Smooth muscle cell (in vitro differentiated cells): ENCODE measurements at regions not wholly inside any gene's neighbourhood (a gene's known extent, or its start where the extent isn't known, plus 50 kb on each side); places are given as distances from the start of the nearest gene placed in this dataset. TPM values are rescaled to one million over a fixed set of nuclear protein-coding genes. Genes with fewer than 3 reads are reported as not detected.

Experiments
- DNase-seq: peaks from one replicate; lab custom pipeline; 2025; ENCODE audit not compliant: unreplicated experiment; lab: John Stamatoyannopoulos, UW
- H2AFZ ChIP-seq: fragments of 200-600 bp; sonication (generic); 2 replicates; pipeline ENCODE4 v1.6.0; 2016; ENCODE audit warnings: antibody characterized with exemption, low read depth, mild to moderate bottlenecking
- H3F3A ChIP-seq: fragments of 200-600 bp; sonication (generic); 2 replicates; pipeline ENCODE4 v1.6.0; 2017; ENCODE audit warnings: antibody characterized with exemption, low read depth
- H3K27ac ChIP-seq: fragments of 200-600 bp; sonication (generic); 2 replicates; pipeline ENCODE4 v1.5.1; 2016; ENCODE audit warnings: low read depth, mild to moderate bottlenecking
- H3K27me3 ChIP-seq: fragments of 200-600 bp; sonication (generic); 2 replicates; pipeline ENCODE4 v1.6.1; 2016; ENCODE audit warnings: low read depth, mild to moderate bottlenecking
- H3K36me3 ChIP-seq: fragments of 200-600 bp; sonication (generic); 2 replicates; pipeline ENCODE4 v1.5.1; 2016; ENCODE audit warnings: low read depth
- H3K4me1 ChIP-seq: fragments of 200-600 bp; sonication (generic); 2 replicates; pipeline ENCODE4 v1.5.1; 2016; ENCODE audit warnings: low read depth
- H3K4me2 ChIP-seq: fragments of 200-600 bp; sonication (generic); 2 replicates; pipeline ENCODE4 v1.6.0; 2016; ENCODE audit warnings: mild to moderate bottlenecking
- H3K4me3 ChIP-seq: fragments of 200-600 bp; sonication (generic); 2 replicates; pipeline ENCODE4 v1.5.1; 2016; ENCODE audit warnings: mild to moderate bottlenecking
- H3K79me2 ChIP-seq: fragments of 200-600 bp; sonication (generic); 2 replicates; pipeline ENCODE4 v1.6.0; 2016; ENCODE audit warnings: low read depth, mild to moderate bottlenecking
- H3K9ac ChIP-seq: fragments of 200-600 bp; sonication (generic); 2 replicates; pipeline ENCODE4 v1.6.0; 2016; ENCODE audit warnings: low read depth
- H3K9me3 ChIP-seq: fragments of 200-600 bp; sonication (generic); replicated peaks from 2 replicates; pipeline ENCODE4 v1.5.1; 2016; ENCODE audit warnings: low read depth
- H4K20me1 ChIP-seq: fragments of 200-600 bp; sonication (generic); 2 replicates; pipeline ENCODE4 v1.6.0; 2016; ENCODE audit warnings: low read depth
- WGBS: methylation state at CpG from one replicate; pipeline ENCODE4 v1.1.7; 2016; ENCODE audit warnings: low lambda C conversion rate; 5-methylcytosine and 5-hydroxymethylcytosine counted together
- small RNA-seq: library from RNA; depleted of rRNA; stranded (forward); fragments of <200 nt; gene quantifications from one replicate; pipeline ENCODE3, GENCODE V24; 2014
- TF ChIP-seq, protein P1 (sequence below): fragments of 200-600 bp; sonication (generic); IDR thresholded peaks from 2 replicates; pipeline ENCODE4 v1.5.1; 2017; ENCODE audit warnings: borderline replicate concordance, mild to moderate bottlenecking, antibody characterized with exemption; ENCODE audit not compliant: insufficient read depth, poor library complexity, severe bottlenecking

GRCh38 chr2:121164042-121164441, 121.0 kb downstream of the TFCP2L1 start:
- no peak overlapping the region for H3K9ac ChIP-seq
- H3K36me3 ChIP-seq: no peaks in the 10 kb centered on the region
- H4K20me1 ChIP-seq: no peaks in the 10 kb centered on the region
- H3K9me3 ChIP-seq: no peaks in the 10 kb centered on the region
- TF ChIP-seq, protein P1, sequence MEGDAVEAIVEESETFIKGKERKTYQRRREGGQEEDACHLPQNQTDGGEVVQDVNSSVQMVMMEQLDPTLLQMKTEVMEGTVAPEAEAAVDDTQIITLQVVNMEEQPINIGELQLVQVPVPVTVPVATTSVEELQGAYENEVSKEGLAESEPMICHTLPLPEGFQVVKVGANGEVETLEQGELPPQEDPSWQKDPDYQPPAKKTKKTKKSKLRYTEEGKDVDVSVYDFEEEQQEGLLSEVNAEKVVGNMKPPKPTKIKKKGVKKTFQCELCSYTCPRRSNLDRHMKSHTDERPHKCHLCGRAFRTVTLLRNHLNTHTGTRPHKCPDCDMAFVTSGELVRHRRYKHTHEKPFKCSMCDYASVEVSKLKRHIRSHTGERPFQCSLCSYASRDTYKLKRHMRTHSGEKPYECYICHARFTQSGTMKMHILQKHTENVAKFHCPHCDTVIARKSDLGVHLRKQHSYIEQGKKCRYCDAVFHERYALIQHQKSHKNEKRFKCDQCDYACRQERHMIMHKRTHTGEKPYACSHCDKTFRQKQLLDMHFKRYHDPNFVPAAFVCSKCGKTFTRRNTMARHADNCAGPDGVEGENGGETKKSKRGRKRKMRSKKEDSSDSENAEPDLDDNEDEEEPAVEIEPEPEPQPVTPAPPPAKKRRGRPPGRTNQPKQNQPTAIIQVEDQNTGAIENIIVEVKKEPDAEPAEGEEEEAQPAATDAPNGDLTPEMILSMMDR: no peak
- H3K4me2 ChIP-seq: no peak overlapping the region
- no peaks in the 10 kb centered on the region for H3K27me3 ChIP-seq
- DNase-seq: no peak
- WGBS: 86% methylated on average over 3 of the region's 3 CpGs
- no peak overlapping the region for H3K27ac ChIP-seq
- H2AFZ ChIP-seq: no peak overlapping the region
- no peaks in the 10 kb centered on the region for H3K79me2 ChIP-seq
- H3K4me1 ChIP-seq: no peaks in the 10 kb centered on the region
- H3F3A ChIP-seq: no peaks in the 10 kb centered on the region
- no peak overlapping the region for H3K4me3 ChIP-seq

- Histone ChIP-seq H3K9me3 (no peaks in the 10 kb centered on the region), H3K4me3 (no peak overlapping the region), H3K27ac (no peak overlapping the region), H3K27me3 (no peaks in the 10 kb centered on the region), H3K4me1 (no peaks in the 10 kb centered on the region), H3F3A (no peaks in the 10 kb centered on the region), H3K9ac (no peak overlapping the region), H3K36me3 (no peaks in the 10 kb centered on the region), H2AFZ (no peak overlapping the region), H3K79me2 (no peaks in the 10 kb centered on the region), H3K4me2 (no peak overlapping the region), H4K20me1 (no peaks in the 10 kb centered on the region)
- TF ChIP-seq, protein P1: no peak
- DNase-seq: no peak
- 90% methylated on average over 1 of the region's 1 CpG for WGBS
Measured at GRCh38 chr2:121165038-121165542, 119.9 kb downstream of the TFCP2L1 start.

Small RNA genes lying in the stretch of these regions (small RNA-seq; reads per million reads assigned to genes)
- gene RF00019: not detected
